ENCODE measurements at regions not wholly inside any gene's neighbourhood (a gene's known extent, or its start where the extent isn't known, plus 50 kb on each side); places are given as distances from the start of the nearest gene placed in this dataset.
"Not testable (repeated sequence)": the region's sequence is repeated elsewhere in the genome, so short reads cannot be mapped to it uniquely, and the experiment has no call there.

- Histone ChIP-seq H3K27ac (ENCODE audit: low read depth, low read length) (no peak overlapping the region), H3F3A (ENCODE audit: control insufficient read depth, insufficient read depth) (no peaks in the 10 kb centered on the region), H3K79me2 (ENCODE audit: control insufficient read depth, low read length) (no peaks in the 10 kb centered on the region), H3K4me3 (ENCODE audit: low read length) (no peak overlapping the region), H3K9me3 (ENCODE audit: control insufficient read depth, insufficient read depth, low read length) (peaks cover 3% of the 10 kb centered on the region; the same call in 1 of the 2 replicates), H3K4me1 (ENCODE audit: control insufficient read depth, low read length) (no peaks in the 10 kb centered on the region), H3K9me2 (replicated peaks; ENCODE audit: control insufficient read depth, low read length) (no peaks in the 10 kb centered on the region), H3K36me3 (ENCODE audit: control insufficient read depth, low read length) (no peaks in the 10 kb centered on the region), H4K20me1 (ENCODE audit: control insufficient read depth, insufficient read depth, low read depth, low read length) (no peaks in the 10 kb centered on the region), H3K4me2 (ENCODE audit: low read length) (no peak overlapping the region), H3K27me3 (ENCODE audit: control insufficient read depth, low read length) (no peaks in the 10 kb centered on the region)
- TF ChIP-seq CTCF (IDR thresholded peaks at IDR 0.05; ENCODE audit: low read depth, low read length, poor library complexity, severe bottlenecking) (no peak), EZH2phosphoT487 (IDR thresholded peaks at IDR 0.05; ENCODE audit: borderline replicate concordance, low read length) (no peak)
Measured at GRCh38 chr5:135154197-135154596, 120.2 kb upstream of the PITX1 start.

- H3K27me3 ChIP-seq (ENCODE audit: control insufficient read depth, low read length), result no peaks in the 10 kb centered on the region
- H3K9me2 ChIP-seq (replicated peaks; ENCODE audit: control insufficient read depth, low read length), result no peaks in the 10 kb centered on the region
- no peaks in the 10 kb centered on the region for H3K4me1 ChIP-seq (ENCODE audit: control insufficient read depth, low read length)
- H3K9me3 ChIP-seq (ENCODE audit: control insufficient read depth, insufficient read depth, low read length), result peaks cover 3% of the 10 kb centered on the region; the same call in 1 of the 2 replicates
- H3F3A ChIP-seq (ENCODE audit: control insufficient read depth, insufficient read depth), result no peaks in the 10 kb centered on the region
- TF ChIP-seq CTCF (IDR thresholded peaks at IDR 0.05; ENCODE audit: low read depth, low read length, poor library complexity, severe bottlenecking) (no peak), EZH2phosphoT487 (IDR thresholded peaks at IDR 0.05; ENCODE audit: borderline replicate concordance, low read length) (no peak)
- H4K20me1 ChIP-seq (ENCODE audit: control insufficient read depth, insufficient read depth, low read depth, low read length), result no peaks in the 10 kb centered on the region
- no peak overlapping the region for H3K27ac ChIP-seq (ENCODE audit: low read depth, low read length)
- no peak overlapping the region for H3K4me2 ChIP-seq (ENCODE audit: low read length)
- no peaks in the 10 kb centered on the region for H3K36me3 ChIP-seq (ENCODE audit: control insufficient read depth, low read length)
- no peak overlapping the region for H3K4me3 ChIP-seq (ENCODE audit: low read length)
- H3K79me2 ChIP-seq (ENCODE audit: control insufficient read depth, low read length), result no peaks in the 10 kb centered on the region
Measured at GRCh38 chr5:135153661-135154060, 119.6 kb upstream of the PITX1 start.

- no peaks in the 10 kb centered on the region for H3K27me3 ChIP-seq (ENCODE audit: control insufficient read depth, low read length)
- H3K9me2 ChIP-seq (replicated peaks; ENCODE audit: control insufficient read depth, low read length), result no peaks in the 10 kb centered on the region
- H3K9me3 ChIP-seq (ENCODE audit: control insufficient read depth, insufficient read depth, low read length), result no peaks in the 10 kb centered on the region; the same call in 1 of the 2 replicates
- TF ChIP-seq EZH2phosphoT487 (IDR thresholded peaks at IDR 0.05; ENCODE audit: borderline replicate concordance, low read length) (no peak), CTCF (IDR thresholded peaks at IDR 0.05; ENCODE audit: low read depth, low read length, poor library complexity, severe bottlenecking) (no peak)
- H4K20me1 ChIP-seq (ENCODE audit: control insufficient read depth, insufficient read depth, low read depth, low read length), result no peaks in the 10 kb centered on the region
- H3K4me1 ChIP-seq (ENCODE audit: control insufficient read depth, low read length), result no peaks in the 10 kb centered on the region
- no peaks in the 10 kb centered on the region for H3F3A ChIP-seq (ENCODE audit: control insufficient read depth, insufficient read depth)
- H3K27ac ChIP-seq (ENCODE audit: low read depth, low read length), result no peak overlapping the region
- no peak overlapping the region for H3K4me3 ChIP-seq (ENCODE audit: low read length)
- no peaks in the 10 kb centered on the region for H3K36me3 ChIP-seq (ENCODE audit: control insufficient read depth, low read length)
- no peaks in the 10 kb centered on the region for H3K79me2 ChIP-seq (ENCODE audit: control insufficient read depth, low read length)
- H3K4me2 ChIP-seq (ENCODE audit: low read length), result no peak overlapping the region
Measured at GRCh38 chr5:135153259-135153658, 119.2 kb upstream of the PITX1 start.

GRCh38 chr5:135151660-135152059 lies 117.6 kb upstream of the PITX1 start:
- H4K20me1 ChIP-seq (ENCODE audit: control insufficient read depth, insufficient read depth, low read depth, low read length); H3K27ac ChIP-seq (ENCODE audit: low read depth, low read length); H3K79me2 ChIP-seq (ENCODE audit: control insufficient read depth, low read length); H3K4me1 ChIP-seq (ENCODE audit: control insufficient read depth, low read length); H3K9me3 ChIP-seq (ENCODE audit: control insufficient read depth, insufficient read depth, low read length); H3K27me3 ChIP-seq (ENCODE audit: control insufficient read depth, low read length); H3K9me2 ChIP-seq (replicated peaks; ENCODE audit: control insufficient read depth, low read length); H3K4me2 ChIP-seq (ENCODE audit: low read length); H3K4me3 ChIP-seq (ENCODE audit: low read length); H3K36me3 ChIP-seq (ENCODE audit: control insufficient read depth, low read length); H3F3A ChIP-seq (ENCODE audit: control insufficient read depth, insufficient read depth): not testable (repeated sequence)
